Mesothelial cell of epicardium (in vitro differentiated cells): ENCODE measurements at regions not wholly inside any gene's neighbourhood (a gene's known extent, or its start where the extent isn't known, plus 50 kb on each side); places are given as distances from the start of the nearest gene placed in this dataset.

Experiments used
- DNase-seq, 2 experiments: peaks; one replicate each; pipeline ENCODE4 v3.0.0; 2021; ENCODE audit warnings: low spot score in 2 of 2; ENCODE audit not compliant: unreplicated experiment in 2 of 2
- H3K27ac Mint-ChIP-seq: 2 replicates; pipeline ENCODE4 v1.8.0; 2021; ENCODE audit warnings: mixed read lengths
- H3K27me3 Mint-ChIP-seq: 2 replicates; pipeline ENCODE4 v1.8.0; 2021; ENCODE audit warnings: low read depth, mixed read lengths
- H3K36me3 Mint-ChIP-seq: 2 replicates; pipeline ENCODE4 v1.8.0; 2021; ENCODE audit warnings: mixed read lengths
- H3K4me1 Mint-ChIP-seq: 2 replicates; pipeline ENCODE4 v1.8.0; 2021; ENCODE audit warnings: mixed read lengths
- H3K4me3 Mint-ChIP-seq: 2 replicates; pipeline ENCODE4 v1.8.0; 2021; ENCODE audit warnings: mild to moderate bottlenecking, moderate library complexity, mixed read lengths
- H3K9me3 Mint-ChIP-seq: 2 replicates; pipeline ENCODE4 v1.8.0; 2021; ENCODE audit warnings: mixed read lengths
- CTCF ChIP-seq: fragments of 200-600 bp; sonication (generic); IDR thresholded peaks from one replicate; pipeline ENCODE4 v1.5.0; 2021; ENCODE audit warnings: antibody characterized with exemption; ENCODE audit not compliant: unreplicated experiment

- H3K9me3 Mint-ChIP-seq = peaks cover 8% of the 10 kb centered on the region
- H3K4me1 Mint-ChIP-seq = peaks cover 5% of the 10 kb centered on the region
- H3K4me3 Mint-ChIP-seq = no peak overlapping the region
- H3K36me3 Mint-ChIP-seq = peaks cover 2% of the 10 kb centered on the region
- no peak for TF ChIP-seq CTCF
- DNase-seq = no peak
- H3K27ac Mint-ChIP-seq = no peak overlapping the region
- H3K27me3 Mint-ChIP-seq = peaks cover 7% of the 10 kb centered on the region
These were observed 193.9 kb upstream of the C14orf180 start for GRCh38 chr14:104385531-104386101.

GRCh38 chr14:104386151-104386841 lies 193.3 kb upstream of the C14orf180 start:
- H3K4me1 Mint-ChIP-seq = peaks cover 5% of the 10 kb centered on the region
- no peak for DNase-seq
- peaks cover 1% of the 10 kb centered on the region for H3K36me3 Mint-ChIP-seq
- peaks cover 5% of the 10 kb centered on the region for H3K9me3 Mint-ChIP-seq
- H3K27ac Mint-ChIP-seq = no peak overlapping the region
- H3K4me3 Mint-ChIP-seq = no peak overlapping the region
- TF ChIP-seq CTCF = no peak
- peaks cover 5% of the 10 kb centered on the region for H3K27me3 Mint-ChIP-seq

- peaks cover 5% of the 10 kb centered on the region for H3K4me1 Mint-ChIP-seq
- no peak for TF ChIP-seq CTCF
- H3K9me3 Mint-ChIP-seq = no peaks in the 10 kb centered on the region
- peaks cover 1% of the 10 kb centered on the region for H3K27me3 Mint-ChIP-seq
- no peaks in the 10 kb centered on the region for H3K36me3 Mint-ChIP-seq
- no peak overlapping the region for H3K4me3 Mint-ChIP-seq
- no peak overlapping the region for H3K27ac Mint-ChIP-seq
- peak in 1 of 2 experiments; percentile 36 for DNase-seq
These were observed 192.2 kb upstream of the C14orf180 start for GRCh38 chr14:104387022-104388010.

- Mint-ChIP-seq H3K9me3 (no peaks in the 10 kb centered on the region), H3K36me3 (no peaks in the 10 kb centered on the region), H3K27me3 (peaks cover 1% of the 10 kb centered on the region), H3K27ac (no peak overlapping the region), H3K4me1 (peaks cover 5% of the 10 kb centered on the region), H3K4me3 (no peak overlapping the region)
- no peak for TF ChIP-seq CTCF
- peak in 1 of 2 experiments; percentile 37 for DNase-seq
These were observed 191.5 kb upstream of the C14orf180 start for GRCh38 chr14:104388011-104388521.

- no peak overlapping the region for H3K27ac Mint-ChIP-seq
- H3K36me3 Mint-ChIP-seq = no peaks in the 10 kb centered on the region
- peaks cover 1% of the 10 kb centered on the region for H3K27me3 Mint-ChIP-seq
- peak in 1 of 2 experiments; percentile 37 for DNase-seq
- peaks cover 2% of the 10 kb centered on the region for H3K4me1 Mint-ChIP-seq
- H3K4me3 Mint-ChIP-seq = no peak overlapping the region
- no peaks in the 10 kb centered on the region for H3K9me3 Mint-ChIP-seq
- TF ChIP-seq CTCF = no peak
These were observed 190.8 kb upstream of the C14orf180 start for GRCh38 chr14:104388541-104389325.
